NB4 (cell line): ENCODE measurements at regions not wholly inside any gene's neighbourhood (a gene's known extent, or its start where the extent isn't known, plus 50 kb on each side); places are given as distances from the start of the nearest gene placed in this dataset.
"Not testable (repeated sequence)": the region's sequence is repeated elsewhere in the genome, so short reads cannot be mapped to it uniquely, and the experiment has no call there.

Source experiments
- DNase-seq: peaks from one replicate; pipeline ENCODE4 v3.0.0; 2010; ENCODE audit warnings: low read depth
- H3K4me3 ChIP-seq: one replicate; pipeline ENCODE4 v1.5.1; 2011; ENCODE audit warnings: mild to moderate bottlenecking, low read depth, low read length, moderate library complexity
- MYC ChIP-seq: IDR thresholded peaks from 2 replicates; pipeline ENCODE4 v1.6.1; 2011; ENCODE audit warnings: low read depth, low read length
- POLR2A ChIP-seq: IDR thresholded peaks from 2 replicates; pipeline ENCODE4 v1.6.1; 2011; ENCODE audit warnings: mild to moderate bottlenecking; ENCODE audit not compliant: insufficient read length; ENCODE audit errors: extremely low read depth
- TF ChIP-seq, protein P1 (sequence below): IDR thresholded peaks from 2 replicates; pipeline ENCODE4 v1.6.1; 2011; ENCODE audit warnings: low read depth, low read length
- TF ChIP-seq, protein P2 (sequence below): IDR thresholded peaks from one replicate; pipeline ENCODE4 v1.5.1; 2012; ENCODE audit warnings: low read depth, low read length

DNA sequence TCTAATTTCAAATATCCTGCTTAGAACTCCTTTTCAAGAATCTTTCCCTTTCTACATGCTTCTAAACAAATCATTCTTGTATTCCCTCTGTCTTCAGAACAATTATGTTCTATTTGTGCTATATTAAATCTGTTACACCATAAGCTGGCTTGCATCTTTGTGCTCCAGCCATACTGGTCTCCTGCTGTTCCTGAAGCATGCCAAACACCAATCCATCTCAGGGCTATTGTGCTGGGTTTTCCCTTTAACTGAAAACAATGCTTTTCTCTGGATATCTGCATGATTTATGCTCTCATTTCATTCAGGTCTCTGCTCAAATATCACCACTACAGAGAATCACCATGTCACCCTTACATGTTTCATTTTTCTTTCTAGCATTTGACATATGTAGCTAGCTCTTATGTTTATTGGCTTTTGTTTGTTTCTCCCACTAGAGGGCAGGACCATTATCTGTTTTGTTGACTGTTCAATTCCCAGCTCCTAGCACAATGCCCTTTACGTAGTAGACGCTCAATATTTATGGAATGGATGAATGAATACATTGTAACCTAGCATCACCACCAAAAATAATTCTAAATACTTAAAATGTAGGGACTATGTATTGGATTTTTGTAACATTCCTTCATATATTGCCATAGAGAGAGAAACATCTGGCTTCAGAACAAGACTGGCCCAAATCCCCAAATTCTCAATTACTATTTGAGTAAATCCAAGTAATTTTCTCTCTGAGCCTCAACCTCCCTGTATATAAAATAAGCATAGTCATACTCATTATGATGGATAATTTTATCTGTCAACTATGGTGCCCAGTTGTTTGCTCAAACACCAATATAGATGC lies 302.0 kb upstream of the SYT1 start:
- no peak overlapping the region for H3K4me3 ChIP-seq
- TF ChIP-seq, protein P1, sequence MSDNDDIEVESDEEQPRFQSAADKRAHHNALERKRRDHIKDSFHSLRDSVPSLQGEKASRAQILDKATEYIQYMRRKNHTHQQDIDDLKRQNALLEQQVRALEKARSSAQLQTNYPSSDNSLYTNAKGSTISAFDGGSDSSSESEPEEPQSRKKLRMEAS: no peak
- TF ChIP-seq, protein P2, sequence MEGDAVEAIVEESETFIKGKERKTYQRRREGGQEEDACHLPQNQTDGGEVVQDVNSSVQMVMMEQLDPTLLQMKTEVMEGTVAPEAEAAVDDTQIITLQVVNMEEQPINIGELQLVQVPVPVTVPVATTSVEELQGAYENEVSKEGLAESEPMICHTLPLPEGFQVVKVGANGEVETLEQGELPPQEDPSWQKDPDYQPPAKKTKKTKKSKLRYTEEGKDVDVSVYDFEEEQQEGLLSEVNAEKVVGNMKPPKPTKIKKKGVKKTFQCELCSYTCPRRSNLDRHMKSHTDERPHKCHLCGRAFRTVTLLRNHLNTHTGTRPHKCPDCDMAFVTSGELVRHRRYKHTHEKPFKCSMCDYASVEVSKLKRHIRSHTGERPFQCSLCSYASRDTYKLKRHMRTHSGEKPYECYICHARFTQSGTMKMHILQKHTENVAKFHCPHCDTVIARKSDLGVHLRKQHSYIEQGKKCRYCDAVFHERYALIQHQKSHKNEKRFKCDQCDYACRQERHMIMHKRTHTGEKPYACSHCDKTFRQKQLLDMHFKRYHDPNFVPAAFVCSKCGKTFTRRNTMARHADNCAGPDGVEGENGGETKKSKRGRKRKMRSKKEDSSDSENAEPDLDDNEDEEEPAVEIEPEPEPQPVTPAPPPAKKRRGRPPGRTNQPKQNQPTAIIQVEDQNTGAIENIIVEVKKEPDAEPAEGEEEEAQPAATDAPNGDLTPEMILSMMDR: peak; percentile 21
- no peak for TF ChIP-seq MYC
- DNase-seq: peak; percentile 13

DNA sequence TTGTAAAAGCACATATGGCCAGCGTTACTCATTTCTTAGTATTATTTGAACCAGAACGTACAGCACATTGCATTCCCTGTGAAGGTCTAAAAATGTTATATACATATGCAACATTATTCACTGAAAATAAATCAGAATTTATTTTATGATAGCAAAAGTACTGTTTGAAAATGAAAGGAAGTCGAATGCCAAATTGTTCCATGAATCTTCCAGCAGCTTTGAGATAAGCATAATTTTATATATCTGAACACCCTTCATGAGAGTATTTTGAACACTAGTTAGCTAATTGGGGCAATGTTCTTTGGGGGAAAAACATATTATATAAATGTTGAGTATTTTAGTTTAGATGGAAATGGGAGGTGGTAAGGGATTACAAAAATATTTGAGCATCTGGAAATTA lies 300.7 kb upstream of the SYT1 start:
- TF ChIP-seq, protein P1: no peak
- TF ChIP-seq MYC (no peak), POLR2A (no peak)
- TF ChIP-seq, protein P2: no peak
- no peak for DNase-seq
- no peak overlapping the region for H3K4me3 ChIP-seq

DNA sequence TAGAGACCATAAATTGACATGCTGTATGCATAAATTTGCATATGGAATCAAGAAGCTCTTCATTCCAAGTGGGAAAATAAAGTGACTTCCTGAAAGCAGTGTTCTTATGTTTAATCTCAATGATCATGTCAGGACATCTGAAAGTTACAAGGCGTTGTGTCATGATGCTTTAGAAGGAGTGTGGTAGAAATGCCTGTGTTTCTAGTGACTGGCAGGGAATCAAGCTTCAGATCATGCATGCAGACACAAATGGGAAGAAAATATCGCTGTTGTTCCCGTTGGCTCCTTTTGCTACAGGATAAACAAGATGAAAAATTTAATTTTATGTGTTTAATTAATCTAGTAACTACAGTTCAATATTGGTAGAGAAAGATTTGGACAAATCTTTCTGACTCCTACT lies 298.1 kb upstream of the SYT1 start:
- TF ChIP-seq POLR2A: no peak
- TF ChIP-seq, protein P1: no peak
- no peak for TF ChIP-seq MYC
- H3K4me3 ChIP-seq: no peak overlapping the region
- DNase-seq: no peak

DNA sequence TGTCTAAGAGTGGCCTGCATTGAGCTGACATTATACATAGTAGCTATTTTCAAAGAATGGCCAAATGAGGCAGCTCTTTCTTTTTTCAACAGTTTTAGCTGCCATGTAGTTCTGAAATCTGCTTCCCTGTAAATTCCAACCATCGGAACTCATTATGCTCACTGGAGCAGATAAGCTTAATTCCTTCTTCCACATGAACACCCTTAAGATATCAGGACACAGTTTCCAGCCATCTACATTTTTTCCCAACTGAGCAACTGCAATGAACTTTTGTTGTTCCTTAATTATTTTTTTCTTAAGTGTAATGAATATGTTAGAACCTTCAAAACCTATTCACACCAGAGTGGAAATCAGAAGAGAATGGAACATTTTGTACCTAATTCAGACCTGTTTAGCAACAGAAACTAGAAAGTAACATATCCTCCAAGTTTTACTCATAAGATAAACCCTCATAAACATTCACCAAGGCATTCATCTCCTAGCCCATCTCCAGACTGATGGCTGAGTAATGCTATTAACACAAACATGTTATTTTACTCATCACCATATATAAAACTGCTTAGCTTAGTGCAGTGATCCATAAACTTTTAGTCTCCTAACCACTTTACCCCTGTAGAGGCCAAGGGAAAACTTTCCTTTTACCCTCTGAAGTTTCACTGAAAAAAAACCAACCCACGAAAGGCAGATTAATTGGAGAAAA lies 296.1 kb upstream of the SYT1 start:
- DNase-seq: no peak
- TF ChIP-seq MYC (no peak), POLR2A (no peak)
- TF ChIP-seq, protein P2: no peak
- TF ChIP-seq, protein P1: no peak
- H3K4me3 ChIP-seq: no peak overlapping the region

DNA sequence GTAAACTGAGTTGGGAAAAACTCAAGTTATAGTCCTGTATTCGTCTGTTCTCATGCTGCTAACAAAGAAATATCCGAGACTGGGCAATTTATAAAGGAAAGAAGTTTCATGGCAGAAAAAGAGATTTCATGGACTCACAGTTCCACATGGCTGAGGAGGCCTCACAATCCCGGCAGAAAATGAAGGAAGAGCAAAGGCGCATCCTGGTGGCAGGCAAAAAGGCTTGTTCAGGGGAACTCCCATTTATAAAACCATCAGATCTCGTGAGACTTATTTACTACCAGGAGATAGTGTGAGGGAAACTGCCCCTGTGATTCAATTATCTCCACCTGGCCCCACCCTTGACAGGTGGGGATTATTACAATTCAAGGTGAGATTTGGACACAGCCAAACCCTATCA lies 292.6 kb upstream of the SYT1 start:
- DNase-seq: no peak
- no peak overlapping the region for H3K4me3 ChIP-seq
- TF ChIP-seq, protein P1: no peak
- no peak for TF ChIP-seq MYC

DNA sequence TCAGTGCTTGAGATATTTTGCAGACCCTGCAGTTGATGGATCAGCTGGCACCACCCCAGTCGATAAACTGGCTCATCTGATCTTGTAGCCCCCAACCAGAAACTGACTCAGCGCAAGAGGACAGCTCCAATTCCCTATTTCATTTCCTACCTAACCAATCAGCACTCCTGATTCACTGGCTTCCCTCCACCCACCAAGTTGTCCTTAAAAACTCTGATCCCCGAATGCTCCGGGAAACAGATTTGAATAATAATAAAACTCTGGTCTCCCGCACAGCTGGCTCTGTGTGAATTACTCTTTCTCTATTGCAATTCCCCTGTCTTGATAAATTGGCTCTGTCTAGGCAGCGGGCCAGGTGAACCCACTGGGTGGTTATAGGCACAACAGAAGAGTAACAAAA lies 289.4 kb upstream of the SYT1 start:
- H3K4me3 ChIP-seq, DNase-seq: not testable (repeated sequence)

DNA sequence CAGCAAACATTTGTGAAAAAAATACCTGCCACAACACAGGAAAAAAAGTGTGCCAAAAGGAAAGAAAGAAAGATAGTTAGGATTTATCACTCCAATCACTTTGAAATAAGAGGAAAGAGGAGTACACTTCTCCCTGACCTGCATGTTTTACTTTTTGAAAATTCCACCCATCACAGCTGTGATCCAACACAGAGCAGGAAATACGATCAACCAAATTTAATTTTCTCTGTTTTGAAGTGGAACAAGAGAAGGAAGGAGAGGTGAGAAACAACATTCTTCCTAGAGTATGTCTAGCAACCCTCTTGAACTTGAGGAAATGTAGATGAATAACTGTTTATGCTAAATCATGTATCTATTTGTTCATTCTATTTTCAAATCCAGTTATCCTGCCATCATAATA lies 284.7 kb upstream of the SYT1 start:
- DNase-seq: no peak
- no peak for TF ChIP-seq MYC
- no peak overlapping the region for H3K4me3 ChIP-seq

DNA sequence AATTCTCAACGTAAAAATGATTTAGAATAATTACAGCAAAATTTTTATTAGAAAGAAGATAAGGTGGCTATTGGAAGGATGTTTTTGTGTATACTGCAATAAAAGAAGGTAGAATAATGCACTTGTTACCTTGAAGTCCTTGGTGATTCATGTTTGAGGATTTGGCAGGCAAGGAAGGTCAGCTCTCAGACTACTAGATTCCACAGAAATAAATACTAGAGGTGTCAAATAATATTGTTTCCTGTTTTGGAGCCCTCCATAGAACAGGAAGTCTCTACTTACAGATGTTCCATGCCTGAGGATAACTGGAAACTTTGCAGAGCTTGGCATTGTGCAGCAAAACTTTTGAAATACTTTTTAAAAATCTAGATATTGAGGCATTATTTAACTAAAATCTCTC lies 284.3 kb upstream of the SYT1 start:
- TF ChIP-seq POLR2A: no peak
- TF ChIP-seq MYC: no peak
- TF ChIP-seq, protein P1: no peak
- no peak overlapping the region for H3K4me3 ChIP-seq
- no peak for DNase-seq
